ENCODE measurements at regions not wholly inside any gene's neighbourhood (a gene's known extent, or its start where the extent isn't known, plus 50 kb on each side); places are given as distances from the start of the nearest gene placed in this dataset.

DNA sequence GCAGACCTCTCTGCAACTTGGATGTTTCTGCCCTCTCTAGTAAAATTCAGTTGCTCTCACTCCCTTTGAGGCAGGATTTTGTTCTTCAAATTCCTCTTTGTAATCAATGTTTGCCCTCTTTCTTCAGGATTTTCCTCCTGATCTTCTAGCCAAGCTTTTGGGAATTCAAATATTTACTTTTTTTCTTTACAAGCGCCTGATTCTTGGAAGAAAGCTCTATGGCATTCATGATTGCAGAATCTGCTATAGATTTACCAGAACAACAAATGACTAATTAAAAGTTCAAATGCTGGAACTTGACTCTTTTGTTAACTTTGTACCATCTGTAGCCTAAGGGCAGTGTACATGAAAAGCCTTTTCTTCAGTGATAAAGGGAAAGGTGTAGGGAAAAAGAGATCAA lies 63.7 kb upstream of the SHISA6 start:
- TF ChIP-seq, protein P1, sequence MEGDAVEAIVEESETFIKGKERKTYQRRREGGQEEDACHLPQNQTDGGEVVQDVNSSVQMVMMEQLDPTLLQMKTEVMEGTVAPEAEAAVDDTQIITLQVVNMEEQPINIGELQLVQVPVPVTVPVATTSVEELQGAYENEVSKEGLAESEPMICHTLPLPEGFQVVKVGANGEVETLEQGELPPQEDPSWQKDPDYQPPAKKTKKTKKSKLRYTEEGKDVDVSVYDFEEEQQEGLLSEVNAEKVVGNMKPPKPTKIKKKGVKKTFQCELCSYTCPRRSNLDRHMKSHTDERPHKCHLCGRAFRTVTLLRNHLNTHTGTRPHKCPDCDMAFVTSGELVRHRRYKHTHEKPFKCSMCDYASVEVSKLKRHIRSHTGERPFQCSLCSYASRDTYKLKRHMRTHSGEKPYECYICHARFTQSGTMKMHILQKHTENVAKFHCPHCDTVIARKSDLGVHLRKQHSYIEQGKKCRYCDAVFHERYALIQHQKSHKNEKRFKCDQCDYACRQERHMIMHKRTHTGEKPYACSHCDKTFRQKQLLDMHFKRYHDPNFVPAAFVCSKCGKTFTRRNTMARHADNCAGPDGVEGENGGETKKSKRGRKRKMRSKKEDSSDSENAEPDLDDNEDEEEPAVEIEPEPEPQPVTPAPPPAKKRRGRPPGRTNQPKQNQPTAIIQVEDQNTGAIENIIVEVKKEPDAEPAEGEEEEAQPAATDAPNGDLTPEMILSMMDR (IDR thresholded peaks at IDR 0.05) = no peak
- TF ChIP-seq POLR2A (IDR thresholded peaks at IDR 0.05) (no peak), POLR2AphosphoS5 (IDR thresholded peaks at IDR 0.05) (no peak)
